Activated CD4-positive, alpha-beta T cell treated with anti-CD3 and anti-CD28 coated beads, Interleukin-2, Interleukin-4, amounts not matched to agents 100 ng/mL and 50 ng/mL, durations not matched to agents 16 hours and 8 hours (primary cell): ENCODE measurements at regions not wholly inside any gene's neighbourhood (a gene's known extent, or its start where the extent isn't known, plus 50 kb on each side); places are given as distances from the start of the nearest gene placed in this dataset.
"Not testable (repeated sequence)": the region's sequence is repeated elsewhere in the genome, so short reads cannot be mapped to it uniquely, and the experiment has no call there.

ENCODE experiments used
- DNase-seq: peaks from one replicate; pipeline ENCODE4 v3.0.0-alpha.2; 2020; ENCODE audit warnings: low spot score

GRCh38 chr4:128688846-128689437, 120.6 kb upstream of the JADE1 start:
- no peak for DNase-seq

- DNase-seq, result no peak
Measured at GRCh38 chr4:128688033-128688721, 121.3 kb upstream of the JADE1 start.

- DNase-seq, result no peak
Measured at GRCh38 chr4:128686810-128687209, 122.7 kb upstream of the JADE1 start.

GRCh38 chr4:128686032-128686465, 123.5 kb upstream of the JADE1 start:
- DNase-seq, result no peak

GRCh38 chr4:128684016-128684415, 125.5 kb upstream of the JADE1 start:
- no peak for DNase-seq

GRCh38 chr4:128682942-128683666, 126.4 kb upstream of the JADE1 start:
- no peak for DNase-seq

- DNase-seq, result no peak
Measured at GRCh38 chr4:128676095-128676494, 133.4 kb upstream of the JADE1 start.

- DNase-seq, result no peak
Measured at GRCh38 chr4:128675083-128675482, 134.4 kb upstream of the JADE1 start.

GRCh38 chr4:128673159-128673558, 136.3 kb upstream of the JADE1 start:
- not testable (repeated sequence) for DNase-seq

- DNase-seq, result not testable (repeated sequence)
Measured at GRCh38 chr4:128672596-128672995, 136.9 kb upstream of the JADE1 start.

- DNase-seq, result no peak
Measured at GRCh38 chr4:128670513-128670912, 139.0 kb upstream of the JADE1 start.

GRCh38 chr4:128668566-128668965, 140.9 kb upstream of the JADE1 start:
- DNase-seq, result no peak

GRCh38 chr4:128665514-128665913, 144.0 kb upstream of the JADE1 start:
- DNase-seq, result no peak

- no peak for DNase-seq
Measured at GRCh38 chr4:128663325-128663724, 146.2 kb upstream of the JADE1 start.

GRCh38 chr4:128661479-128661878, 148.0 kb upstream of the JADE1 start:
- DNase-seq, result no peak

GRCh38 chr4:128660361-128661215, 148.9 kb upstream of the JADE1 start:
- DNase-seq, result no peak

GRCh38 chr4:128658214-128658631, 151.3 kb upstream of the JADE1 start:
- DNase-seq, result no peak

- no peak for DNase-seq
Measured at GRCh38 chr4:128657638-128658037, 151.9 kb upstream of the JADE1 start.

GRCh38 chr4:128654465-128654864, 155.0 kb upstream of the JADE1 start:
- no peak for DNase-seq

- DNase-seq, result no peak
Measured at GRCh38 chr4:128653527-128654444, 155.7 kb upstream of the JADE1 start.

GRCh38 chr4:128649575-128650205, 159.8 kb upstream of the JADE1 start:
- DNase-seq, result no peak
